Umbilical cord (tissue), 1 donor: ENCODE measurements at regions not wholly inside any gene's neighbourhood (a gene's known extent, or its start where the extent isn't known, plus 50 kb on each side); places are given as distances from the start of the nearest gene placed in this dataset.
"Not testable (repeated sequence)": the region's sequence is repeated elsewhere in the genome, so short reads cannot be mapped to it uniquely, and the experiment has no call there.

Experiments
- DNase-seq: peaks from one replicate; pipeline ENCODE4 v3.0.0-alpha.2; 2015; ENCODE audit warnings: low spot score

GRCh38 chr6:156601152-156602065 is 175.8 kb upstream of the ARID1B start:
- no peak for DNase-seq

GRCh38 chr6:156600678-156601077 is 176.5 kb upstream of the ARID1B start:
- DNase-seq = no peak

DNA sequence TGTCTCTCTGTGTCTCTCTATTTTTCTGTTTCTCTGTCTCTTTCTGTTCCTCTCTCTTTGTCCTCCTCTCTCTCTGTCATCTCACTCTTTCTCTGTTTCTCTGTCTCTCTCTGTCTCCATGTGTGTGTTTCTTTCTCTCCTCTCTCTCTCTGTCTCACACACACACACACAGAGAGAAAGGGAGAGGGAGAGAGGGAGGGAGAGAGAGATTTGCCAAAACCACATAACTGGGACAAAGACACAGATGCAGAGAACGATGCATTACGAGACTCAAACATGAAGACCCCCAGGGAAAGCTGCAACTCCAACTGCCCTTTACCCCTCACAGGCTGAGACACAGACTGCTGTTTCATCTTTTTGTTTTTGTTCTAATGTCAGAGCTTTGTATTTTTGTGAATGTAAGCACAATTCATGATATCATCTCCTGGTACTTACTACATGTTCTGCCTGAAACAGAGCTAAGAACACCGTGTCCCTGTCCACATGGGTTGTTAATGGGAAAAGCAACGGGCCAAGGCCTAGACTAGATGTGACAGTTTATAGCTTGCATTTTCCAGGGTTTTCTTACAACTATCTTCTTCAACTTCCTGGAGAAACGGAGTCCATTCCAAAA is 177.1 kb upstream of the ARID1B start:
- peak; percentile 27 for DNase-seq

- no peak for DNase-seq
Observed at GRCh38 chr6:156599366-156599765, 177.8 kb upstream of the ARID1B start.

- no peak for DNase-seq
Observed at GRCh38 chr6:156598855-156599180, 178.4 kb upstream of the ARID1B start.

DNA sequence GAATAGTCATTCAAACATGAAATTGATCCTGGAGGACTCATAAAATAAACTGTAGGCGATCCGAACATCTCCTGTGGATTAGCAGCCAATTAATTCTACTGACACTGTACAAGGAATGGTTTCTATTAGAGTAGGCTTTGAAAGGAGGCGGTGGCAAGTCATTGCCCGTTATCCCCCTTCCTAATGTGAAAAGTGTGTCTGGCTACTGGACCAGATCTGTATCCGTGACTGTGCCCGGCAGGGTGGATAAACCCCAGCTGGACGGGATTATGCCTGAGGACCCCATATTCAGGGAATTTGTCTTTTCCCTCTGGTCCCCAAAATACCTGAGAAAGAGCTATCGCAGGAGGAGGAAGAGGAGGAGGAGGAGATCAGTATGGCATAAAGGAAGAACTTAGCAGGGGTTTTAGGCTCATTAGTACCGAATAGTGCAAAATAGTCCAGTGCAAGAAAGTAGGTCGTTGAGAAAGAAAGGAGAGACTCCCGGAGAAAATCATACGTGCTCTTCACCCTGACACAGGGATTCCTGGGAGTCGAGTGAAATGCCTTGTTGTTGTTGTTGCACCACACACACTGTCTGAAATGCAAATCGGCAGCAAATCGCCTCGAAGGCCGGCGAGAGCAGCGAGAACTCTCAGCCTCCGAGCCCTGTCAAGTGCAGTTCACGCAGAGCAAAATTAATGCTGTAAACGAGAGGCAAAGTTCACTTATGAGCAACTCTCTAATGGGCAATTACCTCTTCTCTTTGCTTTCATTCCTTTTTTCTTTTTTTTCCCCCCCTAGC is 178.9 kb upstream of the ARID1B start:
- no peak for DNase-seq

DNA sequence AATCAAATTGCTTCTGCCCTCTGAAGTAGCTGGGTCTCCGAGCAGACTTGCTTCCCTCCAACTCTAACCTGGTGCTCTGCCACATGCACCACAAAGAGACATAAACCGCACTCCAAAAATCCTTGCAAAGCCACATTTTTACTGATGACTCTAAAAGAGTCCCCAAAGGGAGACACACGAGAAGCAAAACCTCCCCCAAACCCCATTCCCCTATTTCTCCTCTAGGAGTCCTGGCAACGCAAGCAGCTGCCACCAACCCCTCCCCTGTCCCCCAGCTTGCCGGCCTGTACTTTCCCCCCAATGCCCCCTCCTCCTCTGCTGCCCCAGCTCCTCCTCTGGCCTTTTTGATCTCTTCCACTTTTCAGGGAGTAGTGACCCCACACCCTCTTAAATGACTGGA is 180.1 kb upstream of the ARID1B start:
- DNase-seq = no peak

DNA sequence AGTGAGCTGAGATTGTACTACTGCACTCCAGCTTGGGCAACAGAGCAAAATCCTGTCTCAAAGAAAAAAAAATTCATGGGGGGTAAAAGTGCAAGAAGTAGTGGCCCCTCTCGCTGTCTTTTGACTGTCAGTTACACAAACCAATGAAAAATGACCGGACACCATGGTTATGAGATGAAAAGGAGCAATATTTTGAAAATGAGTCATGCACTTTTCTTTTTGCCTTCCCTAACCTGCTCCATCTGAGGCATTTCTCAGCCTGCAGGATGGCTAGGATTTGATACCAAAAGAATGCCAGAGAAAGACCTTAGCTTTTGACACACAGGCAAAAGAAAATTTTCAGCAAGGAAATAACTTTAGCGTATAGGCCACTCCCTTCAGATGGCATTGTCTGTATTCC is 181.7 kb upstream of the ARID1B start:
- no peak for DNase-seq

DNA sequence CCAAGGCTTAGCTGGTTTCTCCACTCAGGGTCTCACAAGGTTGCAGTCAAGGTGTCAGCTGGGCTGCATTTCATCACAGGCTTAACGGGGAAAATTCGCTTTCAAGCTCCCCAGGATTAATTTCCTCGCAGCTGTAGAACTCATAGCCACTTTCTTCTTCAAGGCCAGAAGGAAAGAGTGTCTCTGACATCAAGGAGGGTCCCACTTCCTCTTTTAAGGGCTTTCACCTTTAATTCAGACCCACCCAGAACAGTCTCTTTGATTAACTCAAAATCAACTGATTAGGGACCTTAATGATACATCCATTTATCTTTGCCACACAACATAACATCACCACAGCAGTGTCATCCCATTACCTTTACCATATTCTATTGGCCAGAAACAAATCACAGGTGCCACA is 183.3 kb upstream of the ARID1B start:
- no peak for DNase-seq

- no peak for DNase-seq
Observed at GRCh38 chr6:156593127-156593526, 184.1 kb upstream of the ARID1B start.

- DNase-seq = no peak
Observed at GRCh38 chr6:156590482-156590881, 186.7 kb upstream of the ARID1B start.

- no peak for DNase-seq
Observed at GRCh38 chr6:156589281-156589680, 187.9 kb upstream of the ARID1B start.

DNA sequence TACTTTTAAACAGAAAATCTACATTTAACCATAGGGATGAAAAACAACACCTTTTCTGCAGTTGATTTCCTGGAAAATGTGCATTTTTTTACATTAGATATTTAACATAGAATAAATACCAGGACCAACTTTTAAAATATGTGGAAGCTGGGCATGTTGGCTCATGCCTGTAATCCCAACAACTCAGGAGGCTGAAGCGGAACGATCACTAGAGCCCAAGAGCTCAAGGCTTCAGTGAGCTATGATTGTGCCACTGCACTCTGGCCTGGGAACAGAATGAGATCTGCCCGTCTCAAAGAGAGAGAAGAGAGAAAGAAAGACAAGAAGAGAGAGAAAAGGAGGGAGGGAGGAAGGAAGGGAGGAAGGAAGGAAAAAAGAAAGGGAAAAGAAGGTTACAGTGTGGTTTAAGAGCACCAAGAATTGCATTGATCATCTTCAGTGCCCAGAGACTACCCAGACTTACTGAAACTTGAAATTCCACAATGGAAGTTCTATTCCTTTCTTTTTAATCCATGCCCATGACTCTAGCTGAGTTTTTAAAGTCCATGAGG is 189.4 kb upstream of the ARID1B start:
- DNase-seq = no peak

GRCh38 chr6:156587071-156587470 is 190.1 kb upstream of the ARID1B start:
- no peak for DNase-seq

GRCh38 chr6:156585859-156586258 is 191.3 kb upstream of the ARID1B start:
- DNase-seq = no peak

- not testable (repeated sequence) for DNase-seq
Observed at GRCh38 chr6:156584121-156584520, 193.1 kb upstream of the ARID1B start.

DNA sequence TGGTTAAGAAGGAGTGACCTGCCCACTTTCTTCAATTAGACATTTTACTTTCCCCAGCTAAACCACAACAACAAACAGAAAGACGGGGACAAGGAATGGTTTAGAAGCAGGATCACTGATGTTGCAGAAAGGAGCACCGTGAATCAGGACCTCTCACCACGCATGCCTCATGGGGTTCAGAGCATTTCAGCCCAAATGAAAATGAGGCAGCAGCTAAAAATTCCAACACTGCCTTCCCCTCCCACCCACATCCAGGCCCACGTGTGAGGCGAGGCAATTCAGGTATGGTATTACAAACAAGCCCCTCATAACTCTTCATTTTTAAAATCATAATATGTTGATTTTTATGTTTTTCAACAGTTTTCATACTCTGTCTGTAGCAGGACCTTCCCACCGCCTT is 194.1 kb upstream of the ARID1B start:
- DNase-seq = no peak

DNA sequence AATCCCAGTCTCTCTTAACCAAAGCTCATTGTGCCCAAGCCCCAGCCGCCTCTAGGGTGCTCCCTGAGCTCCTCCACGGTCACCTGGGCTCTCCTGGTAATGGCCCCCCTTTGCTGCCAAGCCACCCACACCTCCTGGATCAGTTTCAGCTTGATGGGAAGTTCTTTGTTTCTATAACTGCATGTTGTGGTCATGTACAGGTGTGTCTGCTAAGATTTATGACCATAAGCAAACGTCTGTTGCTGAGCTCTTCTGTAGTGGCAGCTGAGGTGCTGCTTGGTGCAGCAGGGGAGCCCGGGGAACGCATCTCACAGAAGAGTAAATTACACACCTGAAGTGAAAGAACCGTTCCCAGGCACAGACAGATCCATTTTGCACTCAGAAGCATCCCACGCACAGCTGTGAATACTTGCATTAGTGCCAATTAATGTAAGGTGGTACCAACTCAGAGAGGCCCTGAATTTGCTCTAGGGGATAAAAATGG is 194.6 kb upstream of the ARID1B start:
- no peak for DNase-seq

GRCh38 chr6:156579564-156579963 is 197.6 kb upstream of the ARID1B start:
- no peak for DNase-seq

DNA sequence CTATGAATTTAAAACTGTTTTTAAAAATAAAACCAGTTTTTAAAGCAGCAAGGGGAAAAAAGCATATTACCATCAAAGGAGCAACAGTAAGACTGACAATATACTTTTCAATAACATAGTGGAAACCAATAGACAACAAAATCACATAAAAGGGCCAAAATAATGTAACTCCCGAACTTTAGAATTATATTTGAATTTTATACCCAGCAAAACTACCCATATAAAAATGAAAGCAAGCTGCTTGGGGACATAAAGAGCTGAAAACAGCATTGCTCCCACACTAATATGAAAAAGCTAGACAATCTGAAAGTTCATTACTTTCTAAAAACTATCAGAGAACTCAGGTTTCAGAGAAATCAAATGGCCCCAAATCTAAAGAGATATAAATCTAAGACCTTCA is 199.4 kb upstream of the ARID1B start:
- no peak for DNase-seq

- DNase-seq = no peak
Observed at GRCh38 chr6:156575361-156575760, 201.8 kb upstream of the ARID1B start.

GRCh38 chr6:156564807-156565149 is 212.4 kb upstream of the ARID1B start:
- DNase-seq = no peak
